ENCODE measurements at regions not wholly inside any gene's neighbourhood (a gene's known extent, or its start where the extent isn't known, plus 50 kb on each side); places are given as distances from the start of the nearest gene placed in this dataset.

DNA sequence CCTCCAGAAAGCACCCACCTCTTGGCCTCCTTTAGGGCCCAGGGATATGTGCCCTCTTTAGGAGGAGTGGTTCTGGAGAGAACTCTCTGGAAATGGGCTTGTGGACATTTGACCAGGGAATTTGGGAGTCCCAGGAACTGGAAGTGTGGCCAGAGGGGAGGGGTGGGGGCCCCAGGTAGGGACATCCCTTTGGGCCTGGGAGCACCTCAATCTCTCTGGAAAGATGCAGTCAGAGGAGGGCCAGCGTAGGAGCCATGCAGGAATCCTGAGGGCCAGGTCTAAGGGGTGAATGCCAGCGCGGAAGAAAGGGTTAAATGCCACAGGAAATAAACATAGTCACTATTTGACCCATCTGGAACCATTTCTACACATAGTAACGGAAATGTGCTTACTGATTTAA, 50.3 kb upstream of the ITGA11 start:
- Mint-ChIP-seq H3K27me3 (peaks cover 23% of the 10 kb centered on the region), H3K9me3 (no peaks in the 10 kb centered on the region)

DNA sequence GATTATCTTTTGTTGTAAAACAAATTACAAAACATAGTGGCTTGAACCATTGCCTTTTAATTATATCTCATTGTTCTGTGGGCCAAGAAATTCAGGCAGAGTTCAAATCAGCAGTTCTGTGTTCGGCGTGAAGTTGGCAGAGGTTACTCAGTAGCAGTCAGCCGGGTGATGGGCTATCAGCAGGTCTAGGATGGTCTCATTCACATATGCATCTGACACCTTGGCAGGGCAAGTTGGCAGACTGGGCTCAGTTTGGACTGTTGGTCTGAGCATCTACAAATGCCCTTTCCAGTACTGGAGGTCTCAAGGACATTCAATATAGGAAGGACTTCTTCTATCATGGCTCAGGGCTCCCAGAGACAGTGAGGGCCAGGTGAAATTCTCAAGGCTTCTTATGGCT, 51.2 kb upstream of the ITGA11 start:
- Mint-ChIP-seq H3K36me3 (no peaks in the 10 kb centered on the region), H3K9me3 (peaks cover 2% of the 10 kb centered on the region), H3K27ac (no peak overlapping the region), H3K4me1 (no peaks in the 10 kb centered on the region), H3K4me3 (no peak overlapping the region), H3K27me3 (peaks cover 23% of the 10 kb centered on the region)
- ATAC-seq (ENCODE audit: low read depth), result no peak
- DNase-seq (ENCODE audit: low spot score in 2 of 2), result no peak

More for the DNA sequence above, 50.3 kb upstream of the ITGA11 start:
- no peak for DNase-seq (ENCODE audit: low spot score in 2 of 2)
- ATAC-seq (ENCODE audit: low read depth), result no peak
- no peaks in the 10 kb centered on the region for H3K4me1 Mint-ChIP-seq
- H3K4me3 Mint-ChIP-seq, result no peak overlapping the region
- H3K27ac Mint-ChIP-seq, result no peak overlapping the region
- H3K36me3 Mint-ChIP-seq, result no peaks in the 10 kb centered on the region

DNA sequence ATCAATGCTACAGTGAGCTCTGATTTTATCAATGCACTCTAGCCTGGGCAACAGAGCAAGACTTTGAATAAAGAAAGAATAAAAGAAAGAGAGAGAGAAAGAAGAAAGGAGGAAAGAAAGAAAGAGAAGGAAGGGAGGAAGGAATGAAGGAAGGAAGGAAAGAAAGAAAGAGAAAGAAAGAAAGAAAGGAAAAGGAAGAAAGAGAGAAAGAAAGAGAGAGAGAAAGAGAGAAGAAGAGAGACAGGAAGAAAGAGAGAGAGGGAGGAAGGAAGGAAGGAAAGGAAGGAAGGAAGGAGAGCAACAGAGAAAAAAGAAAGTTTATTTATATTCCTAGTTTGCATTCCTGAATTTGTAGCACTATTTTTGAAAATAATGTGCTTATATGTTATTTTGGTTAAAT, 52.3 kb upstream of the ITGA11 start:
- Mint-ChIP-seq H3K36me3 (no peaks in the 10 kb centered on the region), H3K27ac (no peak overlapping the region), H3K4me3 (no peak overlapping the region), H3K4me1 (no peaks in the 10 kb centered on the region), H3K9me3 (peaks cover 2% of the 10 kb centered on the region), H3K27me3 (peaks cover 26% of the 10 kb centered on the region)
- DNase-seq (ENCODE audit: low spot score in 2 of 2) (no peak), ATAC-seq (ENCODE audit: low read depth) (no peak)

DNA sequence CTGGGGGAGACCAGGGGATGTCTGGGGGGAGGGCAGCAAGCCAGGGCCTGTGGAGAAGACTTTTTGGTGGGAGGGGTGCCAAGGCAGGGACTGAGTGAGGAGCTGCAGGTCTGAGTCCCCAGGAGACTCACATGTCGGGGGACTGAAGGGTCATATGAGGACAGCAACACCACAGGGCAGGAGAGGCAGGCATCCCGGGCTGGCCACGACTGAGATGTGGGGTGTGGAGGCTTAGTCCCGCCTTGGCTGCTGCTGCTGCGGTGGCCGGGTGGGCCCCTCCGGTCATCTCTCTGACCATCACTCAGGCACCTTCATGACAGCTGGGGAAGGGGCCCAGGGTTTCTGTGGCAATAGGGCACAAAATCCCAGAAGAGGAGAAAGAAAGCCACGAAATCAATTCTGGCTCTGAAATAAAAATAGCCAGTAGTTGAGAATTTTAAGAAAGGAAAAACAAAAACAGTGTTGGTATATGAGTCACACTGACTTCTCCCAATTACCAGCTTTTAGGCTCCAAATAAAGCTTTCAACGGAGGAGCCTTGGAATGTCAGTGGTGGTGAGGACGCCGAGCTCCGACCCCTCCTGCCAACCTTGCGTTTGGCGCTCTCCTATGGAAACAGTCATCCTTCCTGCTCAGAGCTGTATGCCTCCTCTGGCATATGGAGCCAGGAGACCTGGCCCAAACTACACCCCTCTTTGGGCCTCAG, 52.9 kb upstream of the ITGA11 start:
- Mint-ChIP-seq H3K4me3 (no peak overlapping the region), H3K27me3 (peaks cover 26% of the 10 kb centered on the region), H3K9me3 (peaks cover 2% of the 10 kb centered on the region), H3K4me1 (no peaks in the 10 kb centered on the region), H3K36me3 (no peaks in the 10 kb centered on the region), H3K27ac (no peak overlapping the region)
- ATAC-seq (ENCODE audit: low read depth) (no peak), DNase-seq (ENCODE audit: low spot score in 2 of 2) (no peak)

GRCh38 chr15:68485721-68486360, 53.9 kb upstream of the ITGA11 start:
- peaks cover 2% of the 10 kb centered on the region for H3K9me3 Mint-ChIP-seq
- no peak overlapping the region for H3K27ac Mint-ChIP-seq
- peaks cover 27% of the 10 kb centered on the region for H3K27me3 Mint-ChIP-seq
- no peaks in the 10 kb centered on the region for H3K4me1 Mint-ChIP-seq
- no peak overlapping the region for H3K4me3 Mint-ChIP-seq
- no peak for DNase-seq (ENCODE audit: low spot score in 2 of 2)
- no peaks in the 10 kb centered on the region for H3K36me3 Mint-ChIP-seq
- ATAC-seq (ENCODE audit: low read depth), result no peak

- Mint-ChIP-seq H3K4me1 (no peaks in the 10 kb centered on the region), H3K27ac (no peak overlapping the region), H3K36me3 (no peaks in the 10 kb centered on the region), H3K27me3 (peaks cover 25% of the 10 kb centered on the region), H3K4me3 (no peak overlapping the region), H3K9me3 (peaks cover 5% of the 10 kb centered on the region)
- ATAC-seq (ENCODE audit: low read depth), result no peak
- no peak for DNase-seq (ENCODE audit: low spot score in 2 of 2)
Measured at GRCh38 chr15:68487087-68487843, 55.3 kb upstream of the ITGA11 start.

GRCh38 chr15:68488290-68488689, 56.3 kb upstream of the ITGA11 start:
- Mint-ChIP-seq H3K4me1 (no peaks in the 10 kb centered on the region), H3K27me3 (peaks cover 20% of the 10 kb centered on the region), H3K36me3 (no peaks in the 10 kb centered on the region), H3K27ac (no peak overlapping the region), H3K9me3 (peaks cover 5% of the 10 kb centered on the region), H3K4me3 (no peak overlapping the region)
- DNase-seq (ENCODE audit: low spot score in 2 of 2) (no peak), ATAC-seq (ENCODE audit: low read depth) (no peak)

DNA sequence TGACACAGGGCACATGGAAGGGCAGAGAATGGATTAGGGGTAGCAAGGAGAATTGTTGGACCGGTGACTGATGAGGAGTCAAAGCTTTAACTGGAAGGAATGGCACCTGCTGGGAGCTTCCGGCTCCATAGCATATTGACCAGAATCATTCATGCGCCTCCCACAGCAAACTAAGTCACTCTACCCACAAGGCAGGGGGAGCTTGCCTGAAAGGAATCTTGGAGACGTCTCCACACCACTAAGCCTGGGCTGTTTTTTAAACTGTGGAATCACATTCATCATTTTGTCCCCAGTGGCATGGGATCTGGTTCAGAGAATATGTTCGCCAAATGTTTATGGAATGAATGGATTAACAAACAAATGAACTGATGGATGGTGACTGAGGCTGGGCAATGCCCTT, 57.0 kb upstream of the ITGA11 start:
- no peaks in the 10 kb centered on the region for H3K4me1 Mint-ChIP-seq
- H3K9me3 Mint-ChIP-seq, result peaks cover 5% of the 10 kb centered on the region
- no peak for ATAC-seq (ENCODE audit: low read depth)
- no peaks in the 10 kb centered on the region for H3K36me3 Mint-ChIP-seq
- peaks cover 21% of the 10 kb centered on the region for H3K27me3 Mint-ChIP-seq
- H3K27ac Mint-ChIP-seq, result no peak overlapping the region
- no peak for DNase-seq (ENCODE audit: low spot score in 2 of 2)
- no peak overlapping the region for H3K4me3 Mint-ChIP-seq

DNA sequence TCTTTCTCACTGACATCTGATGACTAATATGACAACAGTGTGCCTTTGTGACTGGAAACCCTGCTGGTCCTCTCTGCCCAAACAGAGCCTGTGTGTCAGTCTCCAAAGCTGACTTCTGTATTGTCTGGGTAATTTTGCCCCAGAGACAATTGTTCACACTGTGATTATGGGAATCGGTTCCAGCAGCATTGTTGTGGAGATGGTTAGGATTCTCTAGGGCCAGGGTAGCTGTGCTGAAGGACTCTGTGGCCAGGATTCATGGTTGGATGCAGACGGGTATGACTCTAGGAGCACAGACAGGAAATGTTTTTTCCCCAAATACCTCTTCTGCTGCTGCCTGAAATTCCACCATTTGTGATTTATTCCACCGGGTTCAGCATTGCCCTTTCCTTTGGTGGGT, 57.5 kb upstream of the ITGA11 start:
- Mint-ChIP-seq H3K4me3 (no peak overlapping the region), H3K27ac (no peak overlapping the region), H3K4me1 (no peaks in the 10 kb centered on the region), H3K36me3 (no peaks in the 10 kb centered on the region), H3K27me3 (peaks cover 22% of the 10 kb centered on the region), H3K9me3 (peaks cover 5% of the 10 kb centered on the region)
- ATAC-seq (ENCODE audit: low read depth) (no peak), DNase-seq (ENCODE audit: low spot score in 2 of 2) (no peak)

DNA sequence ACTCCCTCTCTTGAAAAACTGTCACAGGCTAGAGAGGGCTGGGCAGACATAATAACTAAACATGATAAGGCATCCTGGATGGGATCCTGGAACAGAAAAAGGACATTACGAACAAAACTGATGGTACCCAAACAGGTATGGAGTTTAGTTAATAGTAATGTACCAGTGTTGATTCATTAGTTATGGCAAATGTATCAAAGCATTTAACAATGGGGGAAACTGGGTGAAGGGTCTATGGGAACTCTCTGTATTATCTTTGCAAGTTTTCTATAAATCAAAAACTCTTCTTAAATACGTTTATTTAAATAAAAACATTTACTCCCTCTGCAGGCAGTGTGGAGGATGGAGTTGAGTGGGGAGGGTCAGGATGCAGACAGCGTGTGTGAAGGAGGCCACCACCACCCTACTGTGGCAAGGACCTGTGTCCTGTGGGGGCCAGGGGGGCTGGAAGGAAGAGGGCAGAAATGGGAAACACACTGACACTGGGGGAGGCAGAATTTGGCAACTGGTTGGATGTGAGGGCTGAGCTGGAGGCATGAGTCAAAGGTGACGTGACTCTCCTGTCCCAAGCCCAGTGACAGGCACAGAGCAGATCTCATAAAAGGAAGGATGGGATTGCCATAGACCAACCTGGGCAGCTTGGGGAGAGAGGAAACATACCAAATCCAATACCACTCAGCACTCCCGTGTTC, 59.6 kb upstream of the ITGA11 start:
- H3K9me3 Mint-ChIP-seq, result peaks cover 5% of the 10 kb centered on the region
- ATAC-seq (ENCODE audit: low read depth) (no peak), DNase-seq (ENCODE audit: low spot score in 2 of 2) (no peak)
- H3K36me3 Mint-ChIP-seq, result no peaks in the 10 kb centered on the region
- no peaks in the 10 kb centered on the region for H3K4me1 Mint-ChIP-seq
- no peak overlapping the region for H3K4me3 Mint-ChIP-seq
- H3K27me3 Mint-ChIP-seq, result peaks cover 17% of the 10 kb centered on the region
- H3K27ac Mint-ChIP-seq, result no peak overlapping the region

- Mint-ChIP-seq H3K4me3 (no peak overlapping the region), H3K27ac (no peak overlapping the region), H3K27me3 (peaks cover 14% of the 10 kb centered on the region), H3K36me3 (no peaks in the 10 kb centered on the region), H3K4me1 (no peaks in the 10 kb centered on the region), H3K9me3 (peaks cover 5% of the 10 kb centered on the region)
- ATAC-seq (ENCODE audit: low read depth) (no peak), DNase-seq (ENCODE audit: low spot score in 2 of 2) (no peak)
Measured at GRCh38 chr15:68492855-68493254, 60.9 kb upstream of the ITGA11 start.

GRCh38 chr15:68493629-68494028, 61.7 kb upstream of the ITGA11 start:
- H3K9me3 Mint-ChIP-seq, result peaks cover 3% of the 10 kb centered on the region
- peaks cover 14% of the 10 kb centered on the region for H3K27me3 Mint-ChIP-seq
- no peak for ATAC-seq (ENCODE audit: low read depth)
- H3K27ac Mint-ChIP-seq, result no peak overlapping the region
- no peaks in the 10 kb centered on the region for H3K36me3 Mint-ChIP-seq
- DNase-seq (ENCODE audit: low spot score in 2 of 2), result no peak
- no peaks in the 10 kb centered on the region for H3K4me1 Mint-ChIP-seq
- H3K4me3 Mint-ChIP-seq, result no peak overlapping the region

- no peaks in the 10 kb centered on the region for H3K4me1 Mint-ChIP-seq
- ATAC-seq (ENCODE audit: low read depth) (no peak), DNase-seq (ENCODE audit: low spot score in 2 of 2) (no peak)
- peaks cover 3% of the 10 kb centered on the region for H3K9me3 Mint-ChIP-seq
- H3K36me3 Mint-ChIP-seq, result no peaks in the 10 kb centered on the region
- no peak overlapping the region for H3K4me3 Mint-ChIP-seq
- no peak overlapping the region for H3K27ac Mint-ChIP-seq
- H3K27me3 Mint-ChIP-seq, result peaks cover 11% of the 10 kb centered on the region
Measured at GRCh38 chr15:68494573-68495110, 62.7 kb upstream of the ITGA11 start.

Measured in memory B cell (primary cell).